Islet of Langerhans (tissue), 1 donor: ENCODE measurements at regions not wholly inside any gene's neighbourhood (a gene's known extent, or its start where the extent isn't known, plus 50 kb on each side); places are given as distances from the start of the nearest gene placed in this dataset.

Experiments used
- FAIRE-seq: peaks from one replicate; lab custom pipeline; 2011; peaks lifted over from hg19 to GRCh38; lab: Jason Lieb, UNC

- no peak for FAIRE-seq
These were observed 68.3 kb upstream of the EDN1 start for GRCh38 chr6:12221856-12222255.

GRCh38 chr6:12222405-12223366 lies 67.5 kb upstream of the EDN1 start:
- no peak for FAIRE-seq

GRCh38 chr6:12223383-12223782 lies 66.8 kb upstream of the EDN1 start:
- FAIRE-seq, result no peak

GRCh38 chr6:12224251-12224650 lies 65.9 kb upstream of the EDN1 start:
- FAIRE-seq, result no peak

GRCh38 chr6:12228447-12229146 lies 61.6 kb upstream of the EDN1 start:
- FAIRE-seq, result no peak

- FAIRE-seq, result no peak
These were observed 60.8 kb upstream of the EDN1 start for GRCh38 chr6:12229332-12229731.

- FAIRE-seq, result no peak
These were observed 59.6 kb upstream of the EDN1 start for GRCh38 chr6:12230523-12230922.

- no peak for FAIRE-seq
These were observed 57.8 kb upstream of the EDN1 start for GRCh38 chr6:12232339-12232738.

GRCh38 chr6:12232821-12233220 lies 57.3 kb upstream of the EDN1 start:
- no peak for FAIRE-seq

- peak; percentile 99 for FAIRE-seq
These were observed 56.2 kb upstream of the EDN1 start for GRCh38 chr6:12233693-12234571.

- FAIRE-seq, result no peak
These were observed 54.8 kb upstream of the EDN1 start for GRCh38 chr6:12235341-12235740.

GRCh38 chr6:12238219-12238618 lies 51.9 kb upstream of the EDN1 start:
- FAIRE-seq, result no peak
